HG02571 (cell line): ENCODE measurements at regions not wholly inside any gene's neighbourhood (a gene's known extent, or its start where the extent isn't known, plus 50 kb on each side); places are given as distances from the start of the nearest gene placed in this dataset.

ENCODE experiments used
- ATAC-seq: cut with Tn5 transposase; IDR thresholded peaks from one replicate; pipeline ENCODE4 v1.9.1; 2021; ENCODE audit warnings: mild to moderate bottlenecking, moderate library complexity; ENCODE audit not compliant: unreplicated experiment

DNA sequence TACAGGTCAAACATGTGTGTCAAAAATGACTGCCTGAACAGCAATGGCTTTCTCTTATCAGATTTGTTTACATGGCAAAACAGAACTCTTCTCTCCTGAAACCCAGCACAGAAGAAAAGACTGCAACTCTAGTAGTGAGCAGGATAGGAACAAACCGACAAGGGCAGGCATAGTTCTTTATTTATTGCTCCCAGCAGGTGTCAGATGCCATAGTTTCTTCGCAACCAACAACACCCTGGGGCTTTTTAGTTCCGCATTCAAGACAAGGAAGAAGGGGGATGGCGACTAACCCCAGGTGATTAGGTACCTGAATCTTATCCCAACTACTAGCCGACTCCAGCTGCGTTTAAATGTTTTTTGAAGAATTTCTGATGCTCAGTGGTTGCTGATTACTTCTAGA, 367.5 kb upstream of the FIGN start:
- no peak for ATAC-seq

DNA sequence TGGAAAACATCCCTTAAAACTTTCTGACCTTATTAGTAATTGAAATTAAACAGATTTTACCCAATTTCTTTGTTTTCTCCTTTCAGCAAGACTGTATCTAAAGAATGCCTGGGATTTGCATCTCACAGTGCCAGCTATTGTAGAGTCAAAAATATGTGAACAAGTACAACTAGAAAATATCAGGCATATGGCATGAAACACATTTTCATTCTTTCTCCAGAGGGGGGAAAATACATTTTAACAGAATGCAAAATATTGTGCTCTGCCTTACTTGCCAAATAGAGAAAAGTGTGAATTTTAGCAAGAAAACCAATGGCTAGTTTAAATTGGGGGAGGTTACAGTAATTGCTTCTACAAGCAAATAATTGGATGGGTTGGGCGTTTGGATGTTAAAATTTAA, 366.6 kb upstream of the FIGN start:
- no peak for ATAC-seq

DNA sequence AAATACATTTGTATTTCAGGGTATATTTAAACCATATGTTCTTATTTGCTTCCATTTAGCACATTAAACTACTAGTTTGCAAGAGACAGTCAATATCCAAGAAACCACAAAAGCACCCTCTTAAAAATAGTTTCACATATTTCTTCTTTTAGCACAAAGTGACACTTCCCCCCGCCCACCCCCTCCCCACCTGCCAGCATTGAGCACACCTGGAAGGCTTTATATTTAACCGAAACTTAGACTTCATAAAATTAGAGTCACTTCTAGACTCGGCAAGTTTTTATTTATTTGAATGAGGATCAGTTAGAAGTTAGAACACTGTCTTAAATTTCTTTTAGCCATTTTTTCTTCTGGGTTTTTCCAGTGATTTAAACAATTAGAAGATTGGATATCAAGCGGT, 355.9 kb upstream of the FIGN start:
- no peak for ATAC-seq

DNA sequence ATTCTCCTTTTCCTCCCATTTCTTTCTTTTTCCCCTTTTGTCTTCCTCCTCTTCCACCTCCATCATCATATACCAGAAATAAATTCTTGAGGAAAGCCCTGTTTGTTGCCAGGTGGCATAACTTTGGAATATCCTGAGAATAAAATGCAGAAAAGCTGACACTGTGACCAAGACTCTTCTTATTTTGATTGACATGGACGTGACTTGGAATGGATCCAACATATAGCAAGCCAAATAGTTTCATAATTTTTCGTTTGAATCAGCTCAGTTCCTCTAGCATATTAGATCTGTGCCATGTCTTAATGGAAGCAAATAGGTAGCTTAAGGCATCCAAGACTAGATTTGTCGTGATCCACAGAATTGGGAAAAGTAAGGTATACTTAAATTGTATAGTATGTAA, 354.7 kb upstream of the FIGN start:
- ATAC-seq, result no peak

DNA sequence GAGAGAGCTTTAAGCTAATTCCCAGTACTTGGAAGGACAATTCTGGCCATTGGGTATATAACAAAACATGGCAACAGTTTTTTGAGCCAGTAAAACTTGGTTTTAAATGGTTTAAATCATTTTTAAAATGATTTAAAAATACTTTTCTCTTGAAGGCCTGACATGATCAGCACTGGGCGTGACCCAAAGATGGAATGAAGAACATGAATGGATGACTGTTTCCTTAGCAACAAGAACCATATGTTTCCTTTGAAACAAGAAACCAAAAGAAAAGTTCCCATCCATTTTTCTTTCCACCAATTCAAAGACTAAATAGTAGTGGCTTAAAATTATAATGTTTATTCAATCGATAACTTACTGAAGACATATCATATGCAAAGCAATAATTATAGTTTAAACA, 348.3 kb upstream of the FIGN start:
- no peak for ATAC-seq

DNA sequence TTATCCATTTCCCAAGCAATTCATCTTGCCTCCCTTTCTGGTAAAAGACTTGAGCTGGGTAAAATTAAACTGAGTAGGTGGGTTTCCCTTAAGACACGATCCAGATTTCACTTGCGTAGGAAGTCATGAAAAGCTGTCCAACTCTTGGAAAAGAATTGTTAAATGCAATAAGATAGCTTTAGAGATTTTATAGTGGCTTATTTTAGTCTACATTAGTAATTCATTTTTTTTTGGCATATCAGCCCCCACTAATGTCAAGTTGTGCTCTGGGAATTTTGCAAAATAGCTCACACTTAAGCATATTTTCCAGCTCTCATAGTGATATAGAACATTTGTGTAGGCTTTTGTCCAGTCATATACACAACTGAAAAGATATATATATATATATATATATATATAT, 344.7 kb upstream of the FIGN start:
- no peak for ATAC-seq

DNA sequence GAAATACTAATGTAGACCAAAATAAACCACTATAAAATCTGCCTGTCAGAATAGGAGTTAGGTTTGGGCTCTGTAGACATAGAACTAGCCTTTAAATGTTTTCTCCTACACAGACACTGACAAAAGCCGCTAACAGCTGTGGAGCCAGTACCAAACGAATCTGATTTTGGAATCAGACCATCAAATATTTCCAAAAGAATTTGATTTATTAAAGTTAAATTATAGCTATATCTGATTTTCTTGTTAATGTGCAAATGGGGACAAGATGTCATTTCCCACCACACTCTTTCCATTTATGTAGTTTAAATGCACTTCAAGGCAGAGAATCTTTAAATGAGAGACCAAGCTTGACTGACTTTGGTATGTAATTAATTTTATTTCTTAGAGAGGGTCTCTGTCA, 343.4 kb upstream of the FIGN start:
- ATAC-seq, result no peak

DNA sequence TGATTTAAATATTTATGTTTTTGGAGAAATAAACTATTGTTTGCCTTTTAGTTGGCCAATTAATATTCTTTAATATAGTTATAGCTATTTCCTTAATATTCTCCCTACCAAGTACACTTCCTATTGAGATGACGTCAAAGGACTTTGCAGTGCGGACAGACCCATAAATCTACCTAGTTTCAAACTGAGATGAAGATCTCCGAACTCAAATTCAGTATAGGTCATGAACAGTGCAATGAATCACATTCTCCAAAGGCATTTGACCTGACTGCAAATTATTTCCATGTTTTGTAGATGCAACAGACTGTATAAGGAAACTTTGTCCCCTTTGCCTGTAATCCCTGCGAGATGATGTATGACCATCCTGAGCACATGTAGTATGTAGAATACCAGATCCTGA, 342.6 kb upstream of the FIGN start:
- no peak for ATAC-seq

DNA sequence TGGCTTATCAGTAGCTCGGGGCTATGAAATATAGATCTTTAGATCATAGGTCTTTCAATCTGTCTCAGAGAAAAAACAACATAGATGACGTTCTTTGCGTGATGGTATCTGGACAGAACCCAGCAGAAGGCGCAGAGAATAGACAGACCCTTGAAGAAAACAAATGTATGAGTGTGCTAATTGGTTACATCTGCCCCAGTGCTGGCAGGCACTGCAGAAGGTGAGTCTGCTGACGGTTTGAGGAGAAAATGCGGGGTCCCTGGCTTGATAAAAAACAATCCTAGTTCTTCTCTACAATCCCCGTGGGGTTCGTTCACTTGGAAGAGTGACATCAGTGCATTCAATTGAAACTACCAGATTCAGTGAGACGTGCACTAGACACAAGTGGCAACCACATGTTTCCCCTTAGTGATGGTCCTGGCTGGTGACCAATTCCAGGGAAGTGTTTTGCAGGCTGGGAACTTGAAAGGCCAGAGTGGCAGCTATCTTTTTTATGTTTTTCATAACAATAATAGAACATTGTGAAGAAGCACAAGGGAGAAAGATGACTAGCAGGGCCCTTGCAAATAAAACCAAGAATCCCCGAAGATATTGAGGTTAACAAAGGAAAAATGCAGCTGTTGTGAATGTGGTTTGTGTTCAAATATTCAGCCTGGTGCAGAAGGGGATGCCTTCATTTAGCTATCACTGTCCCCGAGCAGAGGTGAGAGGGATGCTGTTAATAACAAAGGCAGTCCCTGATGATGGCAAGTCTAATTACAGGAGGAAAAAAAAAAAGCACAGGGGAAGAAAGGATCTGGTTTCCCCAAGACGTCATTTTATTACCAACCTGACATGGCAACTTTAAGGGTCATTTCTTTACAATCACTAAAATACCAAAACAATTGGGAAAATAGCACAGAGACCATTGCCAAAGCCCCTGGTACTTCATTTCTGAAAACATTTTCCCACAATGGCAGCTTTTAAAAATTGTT, 337.6 kb upstream of the FIGN start:
- no peak for ATAC-seq

DNA sequence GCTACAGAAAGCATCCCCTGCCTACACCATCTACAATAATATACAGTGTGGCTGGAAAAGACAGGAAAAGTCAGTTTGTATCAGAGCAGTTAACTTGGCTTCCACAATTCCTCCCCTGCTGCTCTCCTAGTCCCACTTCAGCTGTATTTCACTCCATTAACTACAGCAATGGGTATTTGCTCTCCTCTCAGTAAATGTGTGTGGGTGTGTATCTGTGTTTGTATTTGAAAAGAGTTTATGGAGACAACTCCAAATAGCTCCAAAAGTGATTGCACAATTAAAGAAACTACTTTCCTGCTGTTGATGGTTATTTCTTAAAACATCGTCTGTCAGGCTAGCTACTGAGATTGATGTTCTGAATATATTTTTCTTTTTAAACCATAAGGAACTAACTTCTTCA, 333.7 kb upstream of the FIGN start:
- no peak for ATAC-seq

DNA sequence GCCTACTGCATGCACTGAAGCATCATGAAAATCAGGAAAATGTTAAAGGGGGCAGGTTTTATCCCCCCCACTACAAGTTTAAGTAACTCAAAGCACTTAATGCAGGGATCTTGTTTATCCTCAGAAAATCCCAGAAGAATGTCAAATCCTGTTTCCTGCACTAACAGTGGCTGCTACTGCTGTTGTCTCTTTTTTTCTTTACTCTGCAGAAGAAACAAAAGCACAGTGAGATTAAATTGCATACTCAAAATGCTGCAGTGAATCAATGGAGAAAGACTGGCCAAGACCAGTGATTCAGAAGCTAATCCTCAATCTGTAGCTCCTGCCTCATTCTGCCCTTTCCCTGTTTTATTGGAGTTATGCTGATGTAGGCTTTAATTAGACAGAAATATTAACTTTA, 332.3 kb upstream of the FIGN start:
- ATAC-seq, result no peak

DNA sequence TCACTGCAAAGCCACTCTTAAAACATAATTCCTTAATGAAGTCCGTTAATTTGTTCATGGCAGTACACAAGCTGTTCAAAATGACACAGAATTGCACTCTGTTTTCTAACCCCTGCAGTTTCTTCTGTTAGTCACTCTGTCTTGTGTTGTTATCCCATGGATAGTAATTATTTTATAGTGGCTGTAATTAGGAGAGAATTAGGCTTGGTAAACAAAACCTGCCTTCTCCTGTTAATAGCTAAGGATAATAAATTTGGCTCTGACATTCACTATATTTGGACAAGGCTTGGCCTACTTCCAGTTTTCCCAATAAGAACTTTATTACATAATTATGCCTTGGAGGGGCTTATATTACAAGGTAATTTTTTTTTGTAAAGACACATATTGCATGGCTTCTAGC, 330.3 kb upstream of the FIGN start:
- ATAC-seq, result no peak

DNA sequence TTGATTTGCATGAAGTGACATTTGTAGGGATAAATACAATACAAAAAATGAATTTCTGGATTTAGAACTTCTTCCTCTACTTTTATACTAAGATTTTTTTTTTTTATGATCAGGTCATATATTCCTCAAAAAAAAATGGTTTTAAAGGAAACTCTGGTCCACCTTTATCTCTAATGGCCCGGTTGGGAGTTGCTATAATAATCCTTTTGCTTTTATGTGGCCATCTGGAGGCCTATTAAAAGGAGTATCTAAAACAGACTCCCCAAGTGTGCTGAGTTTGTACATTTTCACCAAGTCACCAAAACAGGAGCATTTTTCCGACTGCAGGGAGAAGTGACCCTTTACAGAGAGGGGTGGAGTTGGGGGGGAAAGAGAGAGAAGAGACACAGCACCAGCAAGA, 329.2 kb upstream of the FIGN start:
- ATAC-seq, result no peak

DNA sequence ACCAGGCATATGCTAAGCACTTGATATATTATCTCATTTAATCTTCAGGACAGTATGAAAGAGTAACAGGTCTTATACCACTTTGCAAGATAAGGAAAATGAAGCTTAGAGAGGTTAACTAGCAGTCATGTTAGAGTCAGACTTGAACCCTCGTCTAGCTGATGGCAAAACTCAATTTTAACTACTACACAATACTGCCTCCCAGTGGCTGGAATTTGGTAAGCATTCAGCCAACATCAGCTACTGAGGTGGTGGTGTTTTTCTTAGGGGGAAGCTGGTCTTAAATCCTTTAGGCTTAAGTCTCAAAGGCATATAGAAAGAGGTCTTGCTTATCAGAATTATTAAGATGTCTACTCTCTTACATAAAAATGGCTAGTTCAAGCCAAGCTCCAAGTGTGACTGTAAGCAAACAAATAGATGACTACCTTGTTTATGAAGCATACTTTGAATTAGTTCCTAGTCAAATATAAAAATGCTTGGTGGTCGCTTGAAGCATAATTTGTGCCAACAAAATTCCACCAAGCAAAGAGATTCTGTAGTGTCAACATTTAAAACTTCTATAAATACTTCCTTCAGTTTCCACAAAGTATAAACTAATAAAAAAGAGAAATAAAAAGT, 325.4 kb upstream of the FIGN start:
- ATAC-seq, result peak; percentile 58

DNA sequence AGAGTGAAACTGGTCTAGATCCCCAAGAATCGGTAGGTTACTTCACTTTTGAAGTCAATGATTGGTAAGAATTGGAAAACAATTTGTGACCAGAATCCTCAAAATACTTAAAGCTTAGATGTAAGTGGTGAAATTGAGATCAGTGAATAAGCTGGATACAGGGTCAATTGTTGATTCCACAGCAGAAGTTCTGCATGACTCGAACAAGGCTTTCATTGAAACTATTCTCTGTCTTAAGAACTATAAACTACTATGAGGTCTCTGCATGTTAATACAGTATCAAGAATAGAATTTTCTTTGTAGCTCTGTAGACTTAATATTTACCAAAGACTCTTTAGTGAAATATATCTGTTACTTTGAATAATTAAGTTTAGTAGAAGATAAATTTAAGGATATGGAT, 324.2 kb upstream of the FIGN start:
- ATAC-seq, result no peak

DNA sequence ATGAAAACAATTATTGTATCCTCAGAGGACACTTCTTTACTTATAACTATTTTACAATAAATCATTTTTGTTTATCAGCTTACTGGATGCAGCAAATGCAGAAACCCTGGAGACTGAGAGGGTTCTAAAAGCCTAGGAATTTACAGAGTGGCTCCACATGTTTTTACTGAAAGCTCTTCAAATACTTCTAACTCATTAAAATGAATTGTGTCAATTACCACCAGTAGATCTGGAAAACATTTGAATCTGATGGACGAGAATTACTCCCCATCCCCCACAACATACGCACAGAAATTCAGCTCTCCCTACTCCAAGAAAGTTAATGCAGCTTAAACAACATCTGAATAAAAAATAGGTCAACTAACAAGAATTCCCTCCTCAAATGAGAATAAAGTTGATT, 319.8 kb upstream of the FIGN start:
- ATAC-seq, result no peak

DNA sequence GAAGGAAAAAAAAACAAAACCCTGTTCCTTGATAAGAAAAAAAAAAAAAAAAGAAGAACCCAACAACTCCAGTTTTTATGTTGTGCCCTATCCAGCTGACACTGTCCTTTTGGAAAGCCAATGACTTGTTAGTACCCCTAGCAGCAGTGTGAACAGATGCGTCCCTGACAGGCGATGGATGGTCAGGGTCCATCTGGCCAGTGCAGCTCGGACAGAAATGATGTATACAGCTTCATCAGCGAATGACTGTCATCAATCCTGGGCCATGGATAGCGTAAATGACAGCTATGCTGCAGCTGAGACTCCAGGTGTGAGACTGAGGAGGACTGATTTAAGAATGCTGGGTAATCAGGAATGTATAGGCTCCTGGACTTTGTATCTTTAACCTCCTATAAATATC, 318.8 kb upstream of the FIGN start:
- ATAC-seq, result no peak

DNA sequence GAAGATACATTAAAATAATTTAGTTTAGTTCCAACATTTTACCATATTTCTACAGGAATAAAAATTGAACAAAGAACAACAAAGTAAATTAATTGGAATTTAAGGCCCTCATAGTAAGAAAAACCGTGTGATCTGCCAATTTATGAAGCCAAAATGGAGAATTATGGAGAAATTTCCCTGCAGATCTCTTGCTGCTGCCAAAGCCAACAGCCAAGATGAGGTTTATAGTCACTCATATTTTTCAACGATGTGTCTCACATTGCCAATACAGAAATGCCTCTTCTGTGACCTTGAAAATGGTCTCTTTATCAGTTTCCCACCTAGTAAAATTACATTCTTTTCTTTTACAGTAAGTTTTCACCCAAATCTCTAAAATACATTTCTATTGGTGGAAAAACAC, 317.2 kb upstream of the FIGN start:
- no peak for ATAC-seq

DNA sequence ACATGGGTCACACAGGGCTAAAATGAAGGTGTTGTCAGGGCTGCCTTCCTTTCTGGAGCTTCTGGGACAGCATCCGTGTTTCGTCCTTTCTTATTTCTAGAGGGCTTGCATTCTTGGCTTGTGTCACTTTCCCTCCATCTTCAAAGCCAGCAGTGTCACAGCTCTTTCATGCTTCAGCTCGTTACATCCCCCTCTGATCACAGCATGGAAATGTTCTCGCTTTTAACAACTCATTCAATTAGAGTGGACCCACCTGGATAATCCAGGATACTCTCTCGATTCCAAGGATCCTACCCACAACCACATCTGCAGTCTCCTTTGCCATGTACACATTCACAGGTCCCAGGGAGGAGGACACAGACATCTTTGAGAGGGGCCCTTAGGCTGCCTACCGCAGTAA, 316.2 kb upstream of the FIGN start:
- no peak for ATAC-seq

DNA sequence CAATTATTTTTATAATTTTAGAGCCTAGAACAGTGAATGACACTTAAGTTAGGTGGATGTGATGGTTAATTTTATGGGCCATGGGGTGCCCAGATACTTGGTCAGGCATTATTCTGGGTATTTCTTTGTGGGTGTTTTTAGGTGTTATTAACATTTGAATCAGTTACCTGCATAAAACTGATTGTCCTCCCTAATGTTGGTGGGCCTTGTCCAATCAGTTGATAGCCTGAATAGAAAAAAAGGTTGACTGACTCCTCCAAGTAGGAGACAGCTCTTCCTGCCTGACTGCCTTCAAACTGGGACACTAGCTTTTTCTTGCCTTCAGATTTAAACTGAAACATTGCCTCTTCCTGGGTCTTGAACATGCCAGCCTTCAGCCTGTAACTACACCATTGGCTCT, 312.9 kb upstream of the FIGN start:
- ATAC-seq, result no peak

DNA sequence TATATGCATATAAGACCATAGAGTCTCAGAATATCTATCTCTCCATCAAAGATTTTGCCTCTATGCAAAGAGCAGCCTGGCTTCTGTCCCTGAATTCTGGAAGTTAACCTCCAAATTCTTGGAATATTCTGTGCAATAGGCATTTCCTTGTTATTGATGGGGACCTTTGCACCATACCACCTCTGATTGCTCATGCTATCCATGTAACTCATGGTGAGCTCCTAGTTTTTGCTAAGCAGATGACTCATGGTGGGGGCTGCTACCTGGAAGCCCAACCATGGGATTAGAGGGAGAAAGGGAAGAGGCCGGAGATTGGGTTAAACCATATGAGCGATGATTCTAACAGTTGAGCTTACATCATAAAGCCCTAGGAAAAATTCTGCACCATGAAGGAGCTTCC, 310.2 kb upstream of the FIGN start:
- no peak for ATAC-seq

DNA sequence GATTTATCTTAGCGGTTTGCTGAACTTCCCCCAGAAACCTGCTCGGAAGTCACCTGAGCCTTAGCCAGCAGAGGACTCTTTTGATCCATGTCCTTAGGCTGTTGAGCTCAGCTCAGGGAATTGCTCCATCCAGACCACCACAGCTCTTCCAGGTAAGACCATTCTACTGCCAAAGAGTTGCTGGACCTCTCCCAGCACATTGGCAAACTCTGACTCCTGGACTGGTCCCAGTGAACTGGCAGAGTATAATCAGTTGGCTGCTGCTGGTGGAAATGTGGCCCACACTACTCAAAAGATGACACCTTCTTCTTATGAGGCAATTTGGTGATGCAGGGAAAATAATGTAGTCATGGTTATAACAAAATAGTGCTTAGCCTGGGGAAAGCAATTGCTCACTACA, 308.8 kb upstream of the FIGN start:
- ATAC-seq, result no peak

DNA sequence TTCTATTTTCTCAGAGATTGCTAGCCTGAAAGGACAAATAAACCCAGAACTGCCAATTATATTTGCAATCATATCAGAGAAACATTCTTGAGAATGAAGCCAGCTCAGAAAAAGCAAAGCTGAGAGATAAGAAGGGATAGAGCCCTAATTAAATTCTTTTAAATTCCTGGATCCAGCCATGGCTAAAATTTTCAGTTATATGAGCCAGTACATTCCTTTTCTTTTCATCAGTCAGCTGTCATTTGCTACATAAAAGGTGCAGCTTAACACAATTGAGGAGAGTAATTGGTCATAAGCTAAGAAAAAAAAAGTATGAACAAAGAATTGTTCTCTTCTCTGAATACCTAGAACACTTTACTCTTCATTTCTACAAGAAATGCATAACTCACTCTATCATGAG, 303.5 kb upstream of the FIGN start:
- no peak for ATAC-seq
